Kidney (tissue), 13 donors: ENCODE measurements at regions not wholly inside any gene's neighbourhood (a gene's known extent, or its start where the extent isn't known, plus 50 kb on each side); places are given as distances from the start of the nearest gene placed in this dataset.

Experiments used
- DNase-seq, 5 donors: peaks; one replicate each; pipeline ENCODE4 v3.0.0-alpha.2; 2013 to 2020
- FAIRE-seq: peaks from 2 replicates; lab custom pipeline; 2012; peaks lifted over from hg19 to GRCh38; lab: Jason Lieb, UNC
- H3K27ac ChIP-seq, 2 donors: one replicate each; pipeline ENCODE4 v1.7.0; 2013; ENCODE audit warnings: low read depth in 2 of 2, low read length in 2 of 2, inconsistent platforms in 1 of 2
- H3K27me3 ChIP-seq: one replicate; pipeline ENCODE4 v1.7.1; 2013; ENCODE audit warnings: low read length, inconsistent platforms; ENCODE audit not compliant: control insufficient read depth, insufficient read depth
- H3K36me3 ChIP-seq, 3 donors: one replicate each; pipeline versions ENCODE4 v1.7.0 to v1.7.1; 2013; ENCODE audit warnings: low read length in 3 of 3, control low read depth in 1 of 3, inconsistent platforms in 1 of 3; ENCODE audit not compliant: insufficient read depth in 3 of 3, control insufficient read depth in 2 of 3
- H3K4me1 ChIP-seq, 3 donors: one replicate each; pipeline versions ENCODE4 v1.7.0 to v1.7.1; 2013; ENCODE audit warnings: low read length in 3 of 3, inconsistent platforms in 1 of 3, low read depth in 1 of 3; ENCODE audit not compliant: control insufficient read depth in 2 of 3, insufficient read depth in 2 of 3
- H3K4me3 ChIP-seq, 3 donors: one replicate each; pipeline versions ENCODE4 v1.7.0 to v1.8.1; 2013; ENCODE audit warnings: low read length in 3 of 3, control low read depth in 1 of 3, inconsistent platforms in 1 of 3
- H3K9ac ChIP-seq, 3 donors: one replicate each; pipeline versions ENCODE4 v1.7.0 to v1.7.1; 2013; ENCODE audit warnings: low read length in 3 of 3, control low read depth in 1 of 3, inconsistent platforms in 1 of 3
- H3K9me3 ChIP-seq, 3 donors: one replicate each; pipeline versions ENCODE4 v1.7.0 to v1.7.1; 2013; ENCODE audit warnings: low read length in 3 of 3, control low read depth in 1 of 3, inconsistent platforms in 1 of 3; ENCODE audit not compliant: control insufficient read depth in 2 of 3, insufficient read depth in 1 of 3
- CTCF ChIP-seq: IDR thresholded peaks from 3 replicates; pipeline ENCODE4 v1.5.1; 2012; ENCODE audit warnings: mild to moderate bottlenecking, moderate library complexity, borderline replicate concordance; ENCODE audit not compliant: insufficient read depth; ENCODE audit errors: extremely low read depth
- intact Hi-C: fragments of 100-400 bp; cut with DNase I; formaldehyde crosslinking; loops from one replicate; pipeline ENCODE4 v1.11.1; 2022
- donor health status: control.
- donor health status: control.
- donor health status: control.
- donor health status: control.
- donor health status: control.
- donor health status: DM: yes; HTN: yes; CAD: no.
- donor health status: Normal renal cell carcinoma (clear cell type).

GRCh38 chr12:58519839-58520238 lies 400.5 kb downstream of the LRIG3 start:
- Histone ChIP-seq H3K36me3 (no peaks in the 10 kb centered on the region), H3K9ac (no peak overlapping the region), H3K27ac (no peak overlapping the region), H3K9me3 (peaks cover 0 to 13% (median 0%) of the 10 kb centered on the region in 3 donors), H3K4me1 (no peaks in the 10 kb centered on the region), H3K4me3 (no peak overlapping the region), H3K27me3 (no peaks in the 10 kb centered on the region)
- DNase-seq, result no peak
- intact Hi-C loops, result no loop called here
- no peak for TF ChIP-seq CTCF
- no peak for FAIRE-seq

GRCh38 chr12:58521152-58521551 lies 399.2 kb downstream of the LRIG3 start:
- Histone ChIP-seq H3K9me3 (peaks cover 0 to 13% (median 0%) of the 10 kb centered on the region in 3 donors), H3K27ac (no peak overlapping the region), H3K4me1 (no peaks in the 10 kb centered on the region), H3K4me3 (no peak overlapping the region), H3K27me3 (no peaks in the 10 kb centered on the region), H3K36me3 (no peaks in the 10 kb centered on the region), H3K9ac (no peak overlapping the region)
- intact Hi-C loops, result no loop called here
- no peak for TF ChIP-seq CTCF
- DNase-seq (no peak), FAIRE-seq (no peak)

- Histone ChIP-seq H3K4me1 (no peaks in the 10 kb centered on the region), H3K9me3 (peaks cover 0 to 13% (median 0%) of the 10 kb centered on the region in 3 donors), H3K36me3 (no peaks in the 10 kb centered on the region), H3K4me3 (no peak overlapping the region), H3K27ac (no peak overlapping the region), H3K27me3 (no peaks in the 10 kb centered on the region), H3K9ac (no peak overlapping the region)
- DNase-seq (no peak), FAIRE-seq (no peak)
- no peak for TF ChIP-seq CTCF
- intact Hi-C loops, result no loop called here
Observed at GRCh38 chr12:58521796-58522195, 398.5 kb downstream of the LRIG3 start.

- no peaks in the 10 kb centered on the region for H3K4me1 ChIP-seq
- no peak for FAIRE-seq
Observed at GRCh38 chr12:58523360-58523759, 396.9 kb downstream of the LRIG3 start.

More at GRCh38 chr12:58523360-58523759, 396.9 kb downstream of the LRIG3 start:
- peaks cover 0 to 8% (median 0%) of the 10 kb centered on the region in 3 donors for H3K9me3 ChIP-seq
- no peak for DNase-seq
- no peaks in the 10 kb centered on the region for H3K27me3 ChIP-seq
- H3K27ac ChIP-seq, result no peak overlapping the region
- H3K9ac ChIP-seq, result no peak overlapping the region
- H3K4me3 ChIP-seq, result no peak overlapping the region
- TF ChIP-seq CTCF, result no peak
- no peaks in the 10 kb centered on the region for H3K36me3 ChIP-seq
- intact Hi-C loops, result no loop called here
